ENCODE measurements at regions not wholly inside any gene's neighbourhood (a gene's known extent, or its start where the extent isn't known, plus 50 kb on each side); places are given as distances from the start of the nearest gene placed in this dataset.

- Mint-ChIP-seq H3K4me3 (peak overlapping the region; percentile 42; the same call in 1 of the 2 replicates), H3K27me3 (ENCODE audit: low read depth) (no peaks in the 10 kb centered on the region), H3K36me3 (no peaks in the 10 kb centered on the region), H3K9me3 (peaks cover 4% of the 10 kb centered on the region; the same call in 1 of the 2 replicates), H3K4me1 (peaks cover 47% of the 10 kb centered on the region), H3K27ac (no peak overlapping the region)
- ChIA-PET CTCF (interaction anchor here (0.5 kb wide), 1 partner anchor 83 kb away, joined by 3 read pairs; no protein-coding TSS in a partner anchor), POLR2A (no interaction called here)
- peak; percentile 36; the same call in 1 of the 2 replicates for TF ChIP-seq ZNF263 (CRISPR knock-in tag; IDR thresholded peaks at IDR 0.05; ENCODE audit: low read depth)
- TF ChIP-seq PRRX2 (CRISPR knock-in tag; IDR thresholded peaks at IDR 0.05) = no peak
- no peak for TF ChIP-seq ZNF512 (CRISPR knock-in tag; IDR thresholded peaks at IDR 0.05; ENCODE audit: borderline replicate concordance)
- TF ChIP-seq FOXJ3 (CRISPR knock-in tag; IDR thresholded peaks at IDR 0.05; ENCODE audit: borderline replicate concordance) = no peak
- no peak for TF ChIP-seq IRF1 (CRISPR knock-in tag; IDR thresholded peaks at IDR 0.05)
- no peak for TF ChIP-seq USF1 (CRISPR knock-in tag; IDR thresholded peaks at IDR 0.05)
- no peak for TF ChIP-seq SMAD3 (CRISPR knock-in tag; IDR thresholded peaks at IDR 0.05; ENCODE audit: borderline replicate concordance)
- TF ChIP-seq NR2C2 (CRISPR knock-in tag; IDR thresholded peaks at IDR 0.05) = no peak
- TF ChIP-seq FOXP1 (CRISPR knock-in tag; IDR thresholded peaks at IDR 0.05; ENCODE audit: borderline replicate concordance) = no peak
- DNase-seq (ENCODE audit: low spot score) (no peak), ATAC-seq (peak; percentile 76)
These were observed 208.0 kb downstream of the SPRY2 start for GRCh38 chr13:80132741-80133601.

- CTCF ChIA-PET = no interaction called here
- POLR2A ChIA-PET = no interaction called here
- ATAC-seq (peak; percentile 31; the same call in 1 of the 2 replicates), DNase-seq (ENCODE audit: low spot score) (peak; percentile 31)
- Mint-ChIP-seq H3K27me3 (ENCODE audit: low read depth) (no peaks in the 10 kb centered on the region), H3K27ac (no peak overlapping the region), H3K4me3 (0 out of 2 replicates have a peak overlapping the region, but pooled peaks have one; percentile 3), H3K4me1 (peaks cover 59% of the 10 kb centered on the region), H3K36me3 (no peaks in the 10 kb centered on the region), H3K9me3 (peaks cover 4% of the 10 kb centered on the region; the same call in 1 of the 2 replicates)
- no peak for TF ChIP-seq E2F4 (CRISPR knock-in tag; IDR thresholded peaks at IDR 0.05; ENCODE audit: borderline replicate concordance, low read depth)
- no peak for TF ChIP-seq ZNF317 (CRISPR knock-in tag; IDR thresholded peaks at IDR 0.05; ENCODE audit: borderline replicate concordance, low read depth)
- no peak for TF ChIP-seq KAT7 (CRISPR knock-in tag; IDR thresholded peaks at IDR 0.05; ENCODE audit: borderline replicate concordance)
- TF ChIP-seq ZNF423 (CRISPR knock-in tag; IDR thresholded peaks at IDR 0.05) = no peak
- TF ChIP-seq ATF3 (CRISPR knock-in tag; conservative IDR thresholded peaks at IDR 0.05) = no peak
- TF ChIP-seq AR (CRISPR knock-in tag; IDR thresholded peaks at IDR 0.05) = no peak
- no peak for TF ChIP-seq ZBTB21 (CRISPR knock-in tag; IDR thresholded peaks at IDR 0.05; ENCODE audit: borderline replicate concordance)
- no peak for TF ChIP-seq CBFB (CRISPR knock-in tag; IDR thresholded peaks at IDR 0.05; ENCODE audit: low read depth)
- no peak for TF ChIP-seq NFATC4 (CRISPR knock-in tag; IDR thresholded peaks at IDR 0.05)
- TF ChIP-seq OVOL2 (CRISPR knock-in tag; IDR thresholded peaks at IDR 0.05; ENCODE audit: borderline replicate concordance) = no peak
- TF ChIP-seq FOXP4 (CRISPR knock-in tag; IDR thresholded peaks at IDR 0.05) = no peak
- TF ChIP-seq TEAD1 (CRISPR knock-in tag; IDR thresholded peaks at IDR 0.05) = no peak
- TF ChIP-seq SMAD4 (CRISPR knock-in tag; IDR thresholded peaks at IDR 0.05) = no peak
These were observed 209.7 kb downstream of the SPRY2 start for GRCh38 chr13:80131204-80131603.
